GM19023 (cell line): ENCODE measurements at regions not wholly inside any gene's neighbourhood (a gene's known extent, or its start where the extent isn't known, plus 50 kb on each side); places are given as distances from the start of the nearest gene placed in this dataset.
A peak's percentile ranks its signal among the peaks of the same experiment; 100 is the strongest.

ENCODE experiments used
- ATAC-seq: cut with Tn5 transposase; IDR thresholded peaks from one replicate; pipeline ENCODE4 v1.9.1; 2021; ENCODE audit warnings: mild to moderate bottlenecking, moderate library complexity; ENCODE audit not compliant: unreplicated experiment

GRCh38 chr6:16978686-16979085, 123.2 kb upstream of the STMND1 start:
- ATAC-seq = no peak

GRCh38 chr6:16976385-16977183, 125.3 kb upstream of the STMND1 start:
- no peak for ATAC-seq

GRCh38 chr6:16974704-16975359, 127.0 kb upstream of the STMND1 start:
- ATAC-seq = no peak

DNA sequence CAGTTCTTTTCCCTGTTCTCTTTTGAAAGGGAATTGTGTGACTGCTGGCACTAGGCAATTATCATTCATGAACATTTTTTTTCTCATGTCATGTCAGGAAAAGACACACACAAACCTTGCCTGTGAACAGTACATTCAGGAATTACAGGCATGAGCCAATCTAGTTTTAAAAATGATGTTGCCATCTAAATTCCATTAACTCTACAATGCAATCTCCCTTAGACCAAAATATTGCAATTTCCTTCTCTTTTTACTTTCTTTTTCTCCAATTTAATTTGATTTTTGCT, 127.5 kb upstream of the STMND1 start:
- no peak for ATAC-seq

DNA sequence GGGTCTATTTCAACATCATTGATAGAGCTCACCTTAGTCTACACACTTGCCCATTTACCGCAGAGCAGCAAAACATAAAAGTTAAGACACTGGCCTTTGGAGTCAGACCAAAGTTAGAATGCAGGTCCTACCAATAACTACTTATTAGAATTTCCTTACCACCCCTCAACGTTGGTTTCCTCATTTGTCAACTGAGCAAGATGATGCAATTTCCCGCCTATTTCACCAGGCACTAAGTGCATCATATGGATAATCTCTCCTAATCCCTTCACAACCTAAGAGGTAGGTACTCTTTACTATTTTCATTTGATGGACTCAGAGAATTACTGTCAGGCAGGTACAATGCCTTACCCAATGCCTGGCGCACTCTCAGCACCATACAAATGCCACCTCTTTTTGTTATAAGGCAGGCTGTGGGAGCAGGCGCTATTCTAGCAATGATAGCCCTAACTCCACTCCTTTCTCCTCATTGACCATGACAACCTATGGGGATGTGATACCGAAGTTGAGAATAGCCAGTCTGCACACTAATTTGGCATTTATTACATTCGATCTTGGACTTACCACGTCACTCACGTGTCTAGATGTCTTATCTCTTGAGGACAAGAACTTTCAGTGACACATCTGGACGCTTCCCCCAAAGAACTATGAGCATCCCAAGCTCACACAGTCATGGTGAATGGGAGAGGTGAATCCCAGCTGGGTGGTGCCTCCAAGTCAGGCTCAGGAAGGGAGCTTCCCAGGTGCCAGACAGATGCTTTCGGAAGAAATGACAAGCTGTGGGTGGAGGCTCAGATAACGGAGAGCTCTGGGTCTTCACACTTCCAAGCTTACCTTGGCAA, 128.1 kb upstream of the STMND1 start:
- ATAC-seq = no peak

DNA sequence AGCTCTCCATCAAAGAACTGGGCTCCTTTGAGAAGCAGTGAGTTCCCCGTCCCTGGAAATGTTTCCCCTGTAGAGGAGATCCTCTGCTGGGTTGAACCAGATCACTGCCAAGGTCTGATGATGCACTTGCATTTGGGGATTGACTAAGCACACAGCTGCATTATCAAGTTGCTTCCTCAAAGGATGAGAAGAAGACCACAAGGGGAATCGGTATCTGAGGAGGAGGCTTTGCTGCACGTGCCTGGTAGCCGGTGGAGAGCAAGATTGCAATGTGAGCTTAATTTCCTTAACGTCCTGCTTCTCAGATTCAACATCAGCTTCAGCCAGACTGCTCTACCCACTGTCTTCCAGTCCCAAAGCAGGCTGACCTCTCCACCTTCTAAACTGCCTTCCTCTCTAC, 128.8 kb upstream of the STMND1 start:
- ATAC-seq = no peak

GRCh38 chr6:16972535-16972934, 129.3 kb upstream of the STMND1 start:
- no peak for ATAC-seq

GRCh38 chr6:16969699-16970655, 131.9 kb upstream of the STMND1 start:
- no peak for ATAC-seq

- ATAC-seq = no peak
Observed at GRCh38 chr6:16968101-16968500, 133.7 kb upstream of the STMND1 start.

- no peak for ATAC-seq
Observed at GRCh38 chr6:16967470-16967817, 134.4 kb upstream of the STMND1 start.

GRCh38 chr6:16966791-16967469, 134.9 kb upstream of the STMND1 start:
- no peak for ATAC-seq

- ATAC-seq = no peak
Observed at GRCh38 chr6:16965689-16966088, 136.2 kb upstream of the STMND1 start.

GRCh38 chr6:16964553-16965499, 137.0 kb upstream of the STMND1 start:
- ATAC-seq = peak; percentile 76

GRCh38 chr6:16961577-16961976, 140.3 kb upstream of the STMND1 start:
- ATAC-seq = no peak

DNA sequence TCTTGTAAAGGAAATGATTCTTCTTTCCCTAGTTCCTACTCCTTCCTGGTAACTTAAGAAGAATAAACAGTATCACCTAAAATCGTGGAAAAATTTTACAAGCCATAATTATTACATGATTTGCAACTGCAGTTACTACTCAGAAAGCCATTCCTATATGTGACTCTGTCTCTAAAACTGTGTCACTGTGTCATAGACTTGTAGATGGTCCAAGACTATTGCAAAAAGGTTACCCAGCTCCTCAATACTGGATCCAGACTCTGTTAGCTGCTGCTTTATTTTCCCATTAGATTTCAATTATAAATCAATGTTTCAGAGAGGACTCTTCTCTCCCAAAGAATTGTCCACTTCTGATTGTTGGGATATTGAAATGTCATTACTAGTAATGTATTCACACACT, 142.1 kb upstream of the STMND1 start:
- ATAC-seq = no peak

- no peak for ATAC-seq
Observed at GRCh38 chr6:16956361-16956760, 145.5 kb upstream of the STMND1 start.

- no peak for ATAC-seq
Observed at GRCh38 chr6:16955899-16956298, 146.0 kb upstream of the STMND1 start.

DNA sequence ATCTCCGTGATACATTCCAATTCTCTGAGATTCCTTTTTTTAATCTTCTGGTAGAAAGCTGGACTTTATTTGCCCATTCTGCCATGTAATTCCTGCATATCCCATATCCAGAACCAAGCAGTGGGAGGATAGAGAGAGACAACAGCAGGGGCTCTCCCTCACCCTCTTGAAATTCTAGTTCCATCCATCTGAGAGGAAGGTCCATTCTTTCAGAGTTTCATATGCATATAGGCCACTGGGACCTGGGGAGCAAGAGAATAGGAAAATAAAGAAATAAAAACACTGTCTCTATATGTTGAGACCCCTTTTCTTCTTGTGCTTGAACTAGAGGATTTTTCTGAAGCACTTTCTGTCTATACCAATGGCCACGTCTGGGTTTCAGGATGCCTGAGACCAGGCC, 147.9 kb upstream of the STMND1 start:
- ATAC-seq = no peak

DNA sequence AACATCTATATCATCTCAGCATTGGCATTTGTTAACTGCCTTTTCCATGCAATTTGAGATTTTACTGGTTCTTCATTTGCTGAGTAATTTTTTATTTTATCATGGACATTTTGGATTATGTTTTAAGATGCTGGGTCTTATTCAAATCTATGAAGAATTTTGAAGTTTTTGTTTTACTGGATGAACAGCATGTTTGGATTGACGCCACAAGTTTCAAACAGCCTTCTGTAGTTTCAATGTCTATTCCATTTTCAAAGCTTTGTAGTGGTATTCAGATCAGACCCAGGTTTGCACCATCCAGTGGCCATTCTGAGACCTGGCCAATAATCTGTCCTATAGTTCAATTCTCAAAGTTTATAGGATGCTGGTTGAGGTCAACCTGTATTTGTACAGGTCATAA, 148.4 kb upstream of the STMND1 start:
- no peak for ATAC-seq
